ENCODE measurements at regions not wholly inside any gene's neighbourhood (a gene's known extent, or its start where the extent isn't known, plus 50 kb on each side); places are given as distances from the start of the nearest gene placed in this dataset.

DNA sequence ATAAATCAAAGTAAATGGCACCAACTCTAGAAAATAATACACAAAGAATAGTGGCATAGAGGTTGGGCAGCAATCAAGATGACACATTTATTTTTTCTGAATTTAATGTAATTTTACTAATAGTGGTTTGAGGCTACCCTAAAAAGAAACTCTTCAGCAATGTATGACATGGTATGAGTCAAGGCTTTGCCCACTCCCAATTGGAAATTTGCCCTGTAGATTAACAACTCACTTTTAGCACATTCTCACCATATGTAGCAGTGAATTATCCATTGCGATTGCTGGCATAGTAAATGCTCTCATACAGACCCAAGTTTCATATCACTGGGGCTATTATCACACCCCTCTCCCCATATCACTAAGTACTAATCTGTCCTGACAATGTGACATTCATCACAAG, 832.1 kb upstream of the ZNF608 start:
- Histone ChIP-seq H3K4me3 (no peak overlapping the region), H3K27me3 (no peaks in the 10 kb centered on the region), H3K4me1 (peaks cover 6 to 55% (median 51%) of the 10 kb centered on the region in 4 donors), H3K36me3 (no peaks in the 10 kb centered on the region), H3K27ac (replicated peaks in 1 of 4) (no peak overlapping the region), H3K9me3 (no peaks in the 10 kb centered on the region)
- no peak for DNase-seq (ENCODE audit: extremely low spot score)
- 48% methylated on average over 1 of the region's 1 CpG for WGBS
- no peak for TF ChIP-seq EP300 (IDR thresholded peaks at IDR 0.05)
- no peak for TF ChIP-seq POLR2AphosphoS5 (IDR thresholded peaks at IDR 0.05)
- TF ChIP-seq, protein P1, sequence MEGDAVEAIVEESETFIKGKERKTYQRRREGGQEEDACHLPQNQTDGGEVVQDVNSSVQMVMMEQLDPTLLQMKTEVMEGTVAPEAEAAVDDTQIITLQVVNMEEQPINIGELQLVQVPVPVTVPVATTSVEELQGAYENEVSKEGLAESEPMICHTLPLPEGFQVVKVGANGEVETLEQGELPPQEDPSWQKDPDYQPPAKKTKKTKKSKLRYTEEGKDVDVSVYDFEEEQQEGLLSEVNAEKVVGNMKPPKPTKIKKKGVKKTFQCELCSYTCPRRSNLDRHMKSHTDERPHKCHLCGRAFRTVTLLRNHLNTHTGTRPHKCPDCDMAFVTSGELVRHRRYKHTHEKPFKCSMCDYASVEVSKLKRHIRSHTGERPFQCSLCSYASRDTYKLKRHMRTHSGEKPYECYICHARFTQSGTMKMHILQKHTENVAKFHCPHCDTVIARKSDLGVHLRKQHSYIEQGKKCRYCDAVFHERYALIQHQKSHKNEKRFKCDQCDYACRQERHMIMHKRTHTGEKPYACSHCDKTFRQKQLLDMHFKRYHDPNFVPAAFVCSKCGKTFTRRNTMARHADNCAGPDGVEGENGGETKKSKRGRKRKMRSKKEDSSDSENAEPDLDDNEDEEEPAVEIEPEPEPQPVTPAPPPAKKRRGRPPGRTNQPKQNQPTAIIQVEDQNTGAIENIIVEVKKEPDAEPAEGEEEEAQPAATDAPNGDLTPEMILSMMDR (IDR thresholded peaks at IDR 0.05): no peak
- TF ChIP-seq POLR2A (IDR thresholded peaks at IDR 0.05; ENCODE audit: low read depth): no peak
- intact Hi-C loops (cut with DNase I): no loop called here

DNA sequence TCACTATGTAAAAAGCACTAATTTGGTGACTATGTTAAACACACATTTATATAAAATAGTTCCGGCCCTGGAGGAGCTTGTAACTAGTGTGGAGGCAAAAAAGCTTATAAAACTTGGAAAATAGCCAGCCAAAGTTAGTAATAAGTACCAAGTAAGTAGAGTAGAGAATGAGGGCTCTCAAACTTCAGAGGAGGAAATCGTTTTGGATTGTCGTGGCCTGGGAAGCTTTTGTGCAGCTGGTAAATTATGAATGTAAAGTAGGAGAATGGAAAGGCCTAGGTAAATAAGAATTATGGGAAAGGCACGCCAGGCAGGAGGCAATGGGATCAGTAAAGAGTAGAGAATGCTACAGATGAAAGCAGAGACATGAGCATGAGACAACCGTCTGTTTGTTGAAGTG, 832.7 kb upstream of the ZNF608 start:
- Histone ChIP-seq H3K9me3 (no peaks in the 10 kb centered on the region), H3K36me3 (no peaks in the 10 kb centered on the region), H3K27ac (replicated peaks in 1 of 4) (no peak overlapping the region), H3K4me3 (no peak overlapping the region), H3K4me1 (peaks cover 12 to 62% (median 58%) of the 10 kb centered on the region in 4 donors), H3K27me3 (no peaks in the 10 kb centered on the region)
- DNase-seq (ENCODE audit: extremely low spot score): no peak
- WGBS: 80% methylated on average over 5 of the region's 5 CpGs
- no peak for TF ChIP-seq POLR2A (IDR thresholded peaks at IDR 0.05; ENCODE audit: low read depth)
- TF ChIP-seq, protein P1 (IDR thresholded peaks at IDR 0.05): no peak
- TF ChIP-seq EP300 (IDR thresholded peaks at IDR 0.05): no peak
- no peak for TF ChIP-seq POLR2AphosphoS5 (IDR thresholded peaks at IDR 0.05)
- intact Hi-C loops (cut with DNase I): no loop called here

DNA sequence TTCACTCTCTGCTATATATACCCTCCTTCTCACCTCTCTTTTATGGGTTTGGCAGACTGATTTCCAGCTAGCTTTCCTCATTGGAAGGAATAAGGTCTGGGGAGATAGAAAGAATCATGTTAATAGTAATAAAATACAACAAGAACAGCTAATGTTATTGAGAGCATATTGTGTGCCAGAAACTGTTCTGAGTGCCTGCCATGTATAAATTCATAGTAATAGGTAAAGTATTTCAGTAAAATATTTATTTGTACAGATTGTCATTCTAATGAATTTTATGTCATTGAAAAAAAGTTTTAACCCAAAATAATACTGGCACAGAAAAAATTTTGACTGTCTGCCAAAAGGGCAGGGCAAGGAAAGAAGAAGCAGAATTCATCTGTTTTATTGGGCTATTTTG, 834.9 kb upstream of the ZNF608 start:
- no peak for DNase-seq (ENCODE audit: extremely low spot score)
- TF ChIP-seq POLR2AphosphoS5 (IDR thresholded peaks at IDR 0.05): no peak
- TF ChIP-seq EP300 (IDR thresholded peaks at IDR 0.05): no peak
- no peak for TF ChIP-seq POLR2A (IDR thresholded peaks at IDR 0.05; ENCODE audit: low read depth)
- TF ChIP-seq, protein P1 (IDR thresholded peaks at IDR 0.05): no peak
- H3K27ac ChIP-seq (replicated peaks in 1 of 4): no peak overlapping the region
- no peaks in the 10 kb centered on the region for H3K27me3 ChIP-seq
- no peaks in the 10 kb centered on the region for H3K36me3 ChIP-seq
- H3K4me3 ChIP-seq: no peak overlapping the region
- no peaks in the 10 kb centered on the region for H3K9me3 ChIP-seq
- peaks cover 12 to 53% (median 46%) of the 10 kb centered on the region in 4 donors for H3K4me1 ChIP-seq
- intact Hi-C loops (cut with DNase I): loop anchor here (10.0 kb wide), 1 partner anchor 97 kb away; no protein-coding TSS in a partner anchor

DNA sequence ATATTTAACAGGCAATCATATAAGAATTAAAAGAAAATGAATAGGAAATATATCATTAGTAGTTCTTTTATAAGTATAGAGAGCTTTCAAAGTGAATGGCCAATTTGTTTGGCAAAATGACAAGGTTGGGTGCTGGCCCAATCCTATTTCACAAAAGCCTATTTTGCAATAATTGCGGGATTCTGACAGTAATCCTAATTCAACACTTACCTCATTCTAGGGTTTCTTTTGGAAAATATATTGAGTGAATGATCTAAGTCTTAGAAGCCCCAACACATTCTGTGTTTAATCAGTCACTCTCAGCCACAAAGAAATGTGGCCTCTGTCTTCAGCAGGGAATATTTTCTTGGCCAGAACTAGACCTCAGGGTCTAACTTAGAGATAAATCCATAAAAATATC, 835.9 kb upstream of the ZNF608 start:
- H3K27ac ChIP-seq (replicated peaks in 1 of 4): peak overlapping the region; percentile 58 to 71 (median 61)
- TF ChIP-seq EP300 (IDR thresholded peaks at IDR 0.05) (no peak), POLR2AphosphoS5 (IDR thresholded peaks at IDR 0.05) (peak in 1 of 2 donors; percentile 13), POLR2A (IDR thresholded peaks at IDR 0.05; ENCODE audit: low read depth) (no peak)
- DNase-seq (ENCODE audit: extremely low spot score): no peak
- no peaks in the 10 kb centered on the region for H3K27me3 ChIP-seq
- WGBS: 54% methylated on average over 1 of the region's 1 CpG
- H3K9me3 ChIP-seq: no peaks in the 10 kb centered on the region
- H3K4me1 ChIP-seq: peaks cover 12 to 45% (median 39%) of the 10 kb centered on the region in 4 donors
- intact Hi-C loops (cut with DNase I): loop anchor here (10.0 kb wide), 1 partner anchor 98 kb away; no protein-coding TSS in a partner anchor
- H3K36me3 ChIP-seq: no peaks in the 10 kb centered on the region
- H3K4me3 ChIP-seq: no peak overlapping the region

DNA sequence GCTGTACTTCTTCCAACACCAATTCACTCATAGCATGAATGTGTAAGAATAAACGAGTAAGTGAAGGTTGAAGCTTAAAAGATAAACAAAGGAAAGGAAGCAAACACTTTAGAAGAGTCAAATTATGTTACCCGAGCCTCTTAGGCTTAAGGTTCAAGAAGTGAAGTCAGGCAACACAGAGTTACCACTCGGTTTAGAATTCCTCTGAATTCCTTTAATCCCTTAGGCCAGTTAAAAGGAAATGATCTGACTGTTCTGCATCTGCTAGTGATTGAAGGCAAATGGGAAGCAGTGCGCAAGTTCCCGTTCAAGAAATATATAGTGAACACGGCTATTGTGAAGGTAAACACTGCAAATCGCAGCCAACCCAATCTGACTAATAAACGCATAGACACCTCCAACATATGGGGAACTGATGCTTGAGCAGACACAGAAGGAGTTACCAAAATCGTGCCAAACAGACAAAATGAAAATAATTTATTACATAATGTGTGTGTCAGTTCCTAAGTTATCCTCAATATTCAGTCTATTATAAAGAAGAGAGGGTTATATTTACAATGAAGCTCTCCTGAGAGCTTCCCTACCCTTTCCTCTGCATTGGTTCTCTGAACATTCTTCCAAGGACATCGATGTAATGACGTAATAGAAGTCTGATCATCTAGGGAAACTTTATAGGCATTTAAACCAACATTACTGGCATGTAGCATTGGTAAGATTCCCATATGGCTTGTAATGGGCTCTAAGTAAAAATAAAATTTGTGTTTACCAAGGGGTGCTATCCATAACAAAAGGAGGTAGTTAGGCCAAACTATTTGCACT, 837.1 kb upstream of the ZNF608 start:
- intact Hi-C loops (cut with DNase I): loop anchor here (10.0 kb wide), 1 partner anchor 99 kb away; no protein-coding TSS in a partner anchor
- Histone ChIP-seq H3K9me3 (no peaks in the 10 kb centered on the region), H3K4me1 (peaks cover 12 to 45% (median 39%) of the 10 kb centered on the region in 4 donors), H3K27me3 (no peaks in the 10 kb centered on the region), H3K27ac (replicated peaks in 1 of 4) (peak overlapping the region; percentile 58 to 71 (median 61)), H3K4me3 (peak overlapping the region in 1 of 4 donors; percentile 5), H3K36me3 (no peaks in the 10 kb centered on the region)
- TF ChIP-seq POLR2A (IDR thresholded peaks at IDR 0.05; ENCODE audit: low read depth): no peak
- no peak for TF ChIP-seq EP300 (IDR thresholded peaks at IDR 0.05)
- TF ChIP-seq, protein P1 (IDR thresholded peaks at IDR 0.05): no peak
- no peak for TF ChIP-seq POLR2AphosphoS5 (IDR thresholded peaks at IDR 0.05)
- DNase-seq (ENCODE audit: extremely low spot score): no peak
- WGBS: 32% methylated on average over 11 of the region's 11 CpGs

Data from esophagus muscularis mucosa (tissue), 4 donors.